ENCODE measurements at regions not wholly inside any gene's neighbourhood (a gene's known extent, or its start where the extent isn't known, plus 50 kb on each side); places are given as distances from the start of the nearest gene placed in this dataset.

DNA sequence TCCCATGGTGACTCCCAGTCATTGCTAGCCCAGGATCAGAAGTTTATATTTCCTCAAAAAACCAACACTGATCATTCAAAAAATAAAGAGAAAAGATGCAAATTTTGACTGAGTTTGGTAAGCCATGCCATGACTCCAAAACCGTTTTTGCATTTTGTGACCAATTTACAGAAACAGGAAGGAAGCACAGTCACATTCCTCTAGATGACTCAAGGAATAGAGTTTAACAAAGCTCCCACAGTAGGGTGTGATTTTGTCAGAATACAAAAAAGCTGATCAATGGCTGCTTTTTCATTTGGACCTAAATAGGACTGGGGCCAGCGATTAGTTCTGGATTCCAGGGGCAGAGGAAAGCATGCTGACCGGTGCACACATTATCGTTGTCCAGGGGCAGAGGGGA, 179.4 kb upstream of the AFDN start:
- H3K4me3 ChIP-seq, result no peak overlapping the region
- H3K27me3 ChIP-seq, result peaks cover 0 to 11% (median 0%) of the 10 kb centered on the region in 7 donors
- intact Hi-C loops (cut with DNase I), result no loop called here
- DNase-seq, result no peak
- H3K27ac ChIP-seq, result peak overlapping the region in 1 of 10 donors; percentile 42
- H3K9me3 ChIP-seq, result no peaks in the 10 kb centered on the region
- no peaks in the 10 kb centered on the region for H3K36me3 ChIP-seq
- peak in 1 of 8 donors; percentile 12 for ATAC-seq
- 50 to 62% methylated on average over 4 of the region's 4 CpGs for WGBS, 2 donors
- H3K4me1 ChIP-seq, result peaks cover 0 to 24% (median 10%) of the 10 kb centered on the region in 9 donors
- TF ChIP-seq CTCF (IDR thresholded peaks at IDR 0.05), result no peak

GRCh38 chr6:167647737-167648470, 178.8 kb upstream of the AFDN start:
- intact Hi-C loops (cut with DNase I), result no loop called here
- Histone ChIP-seq H3K36me3 (no peaks in the 10 kb centered on the region), H3K9me3 (no peaks in the 10 kb centered on the region), H3K4me1 (peaks cover 0 to 24% (median 10%) of the 10 kb centered on the region in 9 donors), H3K4me3 (no peak overlapping the region), H3K27ac (no peak overlapping the region), H3K27me3 (peaks cover 0 to 11% (median 0%) of the 10 kb centered on the region in 7 donors)
- ATAC-seq, result peak in 1 of 8 donors; percentile 6
- no peak for DNase-seq
- TF ChIP-seq CTCF (IDR thresholded peaks at IDR 0.05), result no peak
- WGBS, 2 donors, result 81 to 85% methylated on average over 13 of the region's 13 CpGs

GRCh38 chr6:167648501-167649278, 178.0 kb upstream of the AFDN start:
- ATAC-seq, result no peak
- Histone ChIP-seq H3K9me3 (no peaks in the 10 kb centered on the region), H3K4me1 (peaks cover 0 to 24% (median 10%) of the 10 kb centered on the region in 9 donors), H3K27me3 (peaks cover 0 to 11% (median 0%) of the 10 kb centered on the region in 7 donors), H3K27ac (no peak overlapping the region), H3K36me3 (no peaks in the 10 kb centered on the region), H3K4me3 (no peak overlapping the region)
- intact Hi-C loops (cut with DNase I), result no loop called here
- no peak for DNase-seq
- no peak for TF ChIP-seq CTCF (IDR thresholded peaks at IDR 0.05)
- WGBS, 2 donors, result 91 to 92% methylated on average over 13 of the region's 13 CpGs

DNA sequence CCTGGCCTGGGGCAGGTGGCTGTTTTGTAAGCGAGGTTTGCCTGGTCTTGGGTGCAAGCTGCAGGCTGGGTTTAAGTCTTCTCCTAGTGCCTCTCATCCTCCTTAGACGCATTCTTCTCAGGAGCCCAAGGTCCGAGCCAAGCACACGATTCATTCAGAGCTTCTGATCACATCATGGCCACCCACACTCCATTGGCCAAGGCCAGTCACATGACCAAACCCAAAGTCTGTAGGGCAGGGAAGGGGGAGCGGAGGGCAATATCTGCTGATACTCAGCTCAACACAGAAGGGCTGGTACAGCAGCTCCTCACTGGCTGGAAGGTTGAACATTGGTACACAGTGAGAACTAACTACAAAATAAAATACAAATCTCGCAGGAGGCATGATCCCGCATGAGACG, 177.2 kb upstream of the AFDN start:
- ATAC-seq (no peak), DNase-seq (no peak)
- intact Hi-C loops (cut with DNase I), result no loop called here
- Histone ChIP-seq H3K27ac (no peak overlapping the region), H3K9me3 (no peaks in the 10 kb centered on the region), H3K4me3 (no peak overlapping the region), H3K27me3 (peaks cover 0 to 11% (median 0%) of the 10 kb centered on the region in 7 donors), H3K4me1 (peaks cover 0 to 24% (median 10%) of the 10 kb centered on the region in 9 donors), H3K36me3 (no peaks in the 10 kb centered on the region)
- TF ChIP-seq CTCF (IDR thresholded peaks at IDR 0.05), result no peak
- 95 to 98% methylated on average over 8 of the region's 8 CpGs for WGBS, 2 donors
